ENCODE measurements at regions not wholly inside any gene's neighbourhood (a gene's known extent, or its start where the extent isn't known, plus 50 kb on each side); places are given as distances from the start of the nearest gene placed in this dataset.
"Not testable (repeated sequence)": the region's sequence is repeated elsewhere in the genome, so short reads cannot be mapped to it uniquely, and the experiment has no call there.

GRCh38 chr6:112591329-112591728 lies 244.2 kb downstream of the RFPL4B start:
- no peak for DNase-seq

- DNase-seq = no peak
These were observed 245.0 kb downstream of the RFPL4B start for GRCh38 chr6:112592159-112592558.

- no peak for DNase-seq
These were observed 247.9 kb downstream of the RFPL4B start for GRCh38 chr6:112594886-112595594.

- no peak for DNase-seq
These were observed 248.7 kb downstream of the RFPL4B start for GRCh38 chr6:112595841-112596240.

- no peak for DNase-seq
These were observed 250.0 kb downstream of the RFPL4B start for GRCh38 chr6:112597176-112597575.

- no peak for DNase-seq
These were observed 253.0 kb downstream of the RFPL4B start for GRCh38 chr6:112600168-112600567.

GRCh38 chr6:112603726-112604125 lies 256.6 kb downstream of the RFPL4B start:
- no peak for DNase-seq

- no peak for DNase-seq
These were observed 259.7 kb downstream of the RFPL4B start for GRCh38 chr6:112606656-112607435.

GRCh38 chr6:112608925-112609324 lies 261.8 kb downstream of the RFPL4B start:
- DNase-seq = not testable (repeated sequence)

GRCh38 chr6:112613410-112613809 lies 266.3 kb downstream of the RFPL4B start:
- DNase-seq = no peak

GRCh38 chr6:112618849-112619248 lies 271.7 kb downstream of the RFPL4B start:
- no peak for DNase-seq

GRCh38 chr6:112620812-112621569 lies 273.9 kb downstream of the RFPL4B start:
- no peak for DNase-seq

- no peak for DNase-seq
These were observed 274.9 kb downstream of the RFPL4B start for GRCh38 chr6:112622036-112622435.

- no peak for DNase-seq
These were observed 279.4 kb downstream of the RFPL4B start for GRCh38 chr6:112626468-112627082.

- no peak for DNase-seq
These were observed 287.2 kb downstream of the RFPL4B start for GRCh38 chr6:112634376-112634775.

- no peak for DNase-seq
These were observed 289.6 kb downstream of the RFPL4B start for GRCh38 chr6:112636650-112637262.

GRCh38 chr6:112639391-112639831 lies 292.3 kb downstream of the RFPL4B start:
- DNase-seq = no peak

GRCh38 chr6:112640891-112641290 lies 293.8 kb downstream of the RFPL4B start:
- no peak for DNase-seq

- no peak for DNase-seq
These were observed 302.7 kb downstream of the RFPL4B start for GRCh38 chr6:112649853-112650252.

- no peak for DNase-seq
These were observed 304.1 kb downstream of the RFPL4B start for GRCh38 chr6:112651239-112651638.

- DNase-seq = no peak
These were observed 312.8 kb downstream of the RFPL4B start for GRCh38 chr6:112659912-112660311.

- no peak for DNase-seq
These were observed 313.5 kb downstream of the RFPL4B start for GRCh38 chr6:112660626-112661025.

- DNase-seq = no peak
These were observed 316.6 kb downstream of the RFPL4B start for GRCh38 chr6:112663698-112664097.
